ENCODE measurements at regions not wholly inside any gene's neighbourhood (a gene's known extent, or its start where the extent isn't known, plus 50 kb on each side); places are given as distances from the start of the nearest gene placed in this dataset.

DNA sequence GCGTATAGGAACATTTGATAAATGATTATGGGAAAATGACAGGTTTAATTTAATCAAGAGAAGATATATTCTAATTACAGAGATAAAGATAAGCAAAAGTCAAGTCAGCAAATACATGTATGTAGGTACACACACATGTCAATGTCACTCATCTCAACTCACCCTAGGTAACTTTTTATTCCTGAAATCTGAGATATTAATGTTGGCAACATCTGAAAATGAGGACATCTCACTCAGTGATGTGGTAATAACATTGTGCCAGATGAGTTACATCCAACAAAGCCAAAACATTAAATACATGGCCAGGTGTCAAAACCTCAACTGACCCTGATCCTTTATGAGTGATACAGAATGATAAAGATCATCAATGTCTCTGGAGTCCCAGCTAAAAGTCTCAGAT is 363.3 kb upstream of the F9 start:
- Histone ChIP-seq H3K9me3 (ENCODE audit: control insufficient read depth in 4 of 4, low read length in 3 of 4) (no peaks in the 10 kb centered on the region), H3K36me3 (ENCODE audit: control insufficient read depth in 4 of 4, insufficient read depth in 3 of 4, low read depth in 1 of 4, low read length in 3 of 4) (no peaks in the 10 kb centered on the region), H3K27ac (ENCODE audit: low read depth in 1 of 2, low read length in 2 of 2) (no peak overlapping the region), H3K9ac (ENCODE audit: low read depth in 1 of 2, low read length in 2 of 2) (no peak overlapping the region), H3K4me1 (ENCODE audit: control insufficient read depth in 4 of 4, insufficient read depth in 4 of 4, low read length in 3 of 4) (no peaks in the 10 kb centered on the region), H3K4me3 (ENCODE audit: low read depth in 1 of 3, low read length in 3 of 3) (no peak overlapping the region), H3K27me3 (ENCODE audit: control insufficient read depth in 4 of 4, insufficient read depth in 4 of 4, low read length in 3 of 4) (no peaks in the 10 kb centered on the region)
- WGBS: 94% methylated on average over 1 of the region's 1 CpG
- DNase-seq (ENCODE audit: low spot score): no peak
- TF ChIP-seq ZBTB33 (IDR thresholded peaks at IDR 0.05) (no peak), REST (IDR thresholded peaks at IDR 0.05) (no peak), NR2F2 (IDR thresholded peaks at IDR 0.05) (no peak), EGR1 (IDR thresholded peaks at IDR 0.05; ENCODE audit: low read depth in 2 of 2) (no peak), HNF4G (IDR thresholded peaks at IDR 0.05) (no peak), YY1 (IDR thresholded peaks at IDR 0.05) (no peak), FOXA1 (IDR thresholded peaks at IDR 0.05) (no peak), RAD21 (IDR thresholded peaks at IDR 0.05) (no peak), ATF3 (IDR thresholded peaks at IDR 0.05) (no peak), TAF1 (conservative IDR thresholded peaks at IDR 0.05) (no peak)
- TF ChIP-seq, protein P1, sequence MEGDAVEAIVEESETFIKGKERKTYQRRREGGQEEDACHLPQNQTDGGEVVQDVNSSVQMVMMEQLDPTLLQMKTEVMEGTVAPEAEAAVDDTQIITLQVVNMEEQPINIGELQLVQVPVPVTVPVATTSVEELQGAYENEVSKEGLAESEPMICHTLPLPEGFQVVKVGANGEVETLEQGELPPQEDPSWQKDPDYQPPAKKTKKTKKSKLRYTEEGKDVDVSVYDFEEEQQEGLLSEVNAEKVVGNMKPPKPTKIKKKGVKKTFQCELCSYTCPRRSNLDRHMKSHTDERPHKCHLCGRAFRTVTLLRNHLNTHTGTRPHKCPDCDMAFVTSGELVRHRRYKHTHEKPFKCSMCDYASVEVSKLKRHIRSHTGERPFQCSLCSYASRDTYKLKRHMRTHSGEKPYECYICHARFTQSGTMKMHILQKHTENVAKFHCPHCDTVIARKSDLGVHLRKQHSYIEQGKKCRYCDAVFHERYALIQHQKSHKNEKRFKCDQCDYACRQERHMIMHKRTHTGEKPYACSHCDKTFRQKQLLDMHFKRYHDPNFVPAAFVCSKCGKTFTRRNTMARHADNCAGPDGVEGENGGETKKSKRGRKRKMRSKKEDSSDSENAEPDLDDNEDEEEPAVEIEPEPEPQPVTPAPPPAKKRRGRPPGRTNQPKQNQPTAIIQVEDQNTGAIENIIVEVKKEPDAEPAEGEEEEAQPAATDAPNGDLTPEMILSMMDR (IDR thresholded peaks at IDR 0.05; ENCODE audit: low read depth, low read length, missing input control): no peak

DNA sequence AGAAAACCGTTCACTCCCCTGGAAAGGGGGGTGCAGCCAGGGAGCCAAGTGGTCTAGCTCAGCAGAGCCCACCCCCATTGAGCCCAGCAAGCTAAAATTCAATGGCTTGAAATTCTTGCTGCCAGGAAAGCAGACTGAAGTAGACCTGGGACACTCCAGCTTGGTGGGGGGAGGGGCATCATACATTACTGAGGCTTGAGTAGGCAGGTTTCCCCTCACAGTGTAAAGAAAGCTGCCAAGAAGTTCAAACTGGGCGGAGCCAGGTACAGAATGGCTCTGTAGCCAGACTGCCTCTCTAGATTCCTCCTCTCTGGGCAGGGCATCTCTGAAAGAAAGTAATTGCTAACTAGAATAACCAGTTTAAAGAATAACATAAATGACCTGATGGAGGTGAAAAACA is 372.3 kb upstream of the F9 start:
- DNase-seq (ENCODE audit: low spot score): no peak
- H3K9me3 ChIP-seq (ENCODE audit: control insufficient read depth in 4 of 4, low read length in 3 of 4): no peaks in the 10 kb centered on the region
- no peak overlapping the region for H3K4me3 ChIP-seq (ENCODE audit: low read depth in 1 of 3, low read length in 3 of 3)
- H3K9ac ChIP-seq (ENCODE audit: low read depth in 1 of 2, low read length in 2 of 2): no peak overlapping the region
- no peak overlapping the region for H3K27ac ChIP-seq (ENCODE audit: low read depth in 1 of 2, low read length in 2 of 2)
- TF ChIP-seq HNF4G (IDR thresholded peaks at IDR 0.05) (no peak), GABPA (IDR thresholded peaks at IDR 0.05 in 1 of 2, conservative IDR thresholded peaks at IDR 0.05 in 1 of 2) (no peak), HNF4A (conservative IDR thresholded peaks at IDR 0.05) (no peak), EGR1 (IDR thresholded peaks at IDR 0.05; ENCODE audit: low read depth in 2 of 2) (no peak)
- TF ChIP-seq, protein P2, sequence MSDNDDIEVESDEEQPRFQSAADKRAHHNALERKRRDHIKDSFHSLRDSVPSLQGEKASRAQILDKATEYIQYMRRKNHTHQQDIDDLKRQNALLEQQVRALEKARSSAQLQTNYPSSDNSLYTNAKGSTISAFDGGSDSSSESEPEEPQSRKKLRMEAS (IDR thresholded peaks at IDR 0.05): no peak
- WGBS: 78% methylated on average over 2 of the region's 2 CpGs
- H3K4me1 ChIP-seq (ENCODE audit: control insufficient read depth in 4 of 4, insufficient read depth in 4 of 4, low read length in 3 of 4): no peaks in the 10 kb centered on the region
- no peaks in the 10 kb centered on the region for H3K36me3 ChIP-seq (ENCODE audit: control insufficient read depth in 4 of 4, insufficient read depth in 3 of 4, low read depth in 1 of 4, low read length in 3 of 4)
- peaks cover 0 to 3% (median 0%) of the 10 kb centered on the region in 4 donors for H3K27me3 ChIP-seq (ENCODE audit: control insufficient read depth in 4 of 4, insufficient read depth in 4 of 4, low read length in 3 of 4)
